ENCODE measurements at regions not wholly inside any gene's neighbourhood (a gene's known extent, or its start where the extent isn't known, plus 50 kb on each side); places are given as distances from the start of the nearest gene placed in this dataset.
"Not testable (repeated sequence)": the region's sequence is repeated elsewhere in the genome, so short reads cannot be mapped to it uniquely, and the experiment has no call there.

GRCh38 chr11:83403691-83404389, 117.7 kb upstream of the CCDC90B start:
- Histone ChIP-seq H3K36me3 (ENCODE audit: insufficient read depth, low read length) (no peaks in the 10 kb centered on the region), H3K27me3 (ENCODE audit: low read length) (no peaks in the 10 kb centered on the region), H3K27ac (ENCODE audit: low read length) (no peak overlapping the region)

GRCh38 chr11:83401506-83402225, 115.5 kb upstream of the CCDC90B start:
- Histone ChIP-seq H3K4me2 (ENCODE audit: low read depth, low read length, poor library complexity, severe bottlenecking) (no peak overlapping the region), H3K9me2 (replicated peaks; ENCODE audit: insufficient read depth, low read length) (no peaks in the 10 kb centered on the region), H3K4me3 (ENCODE audit: low read length) (no peak overlapping the region), H4K20me1 (ENCODE audit: insufficient read depth, low read depth, low read length) (no peaks in the 10 kb centered on the region), H3K27ac (ENCODE audit: low read length) (no peak overlapping the region), H3K4me1 (ENCODE audit: low read length) (peaks cover 7% of the 10 kb centered on the region), H2AFZ (ENCODE audit: low read length) (no peak overlapping the region), H3K9ac (ENCODE audit: low read length) (no peak overlapping the region), H3K79me2 (ENCODE audit: low read length) (no peaks in the 10 kb centered on the region), H3K27me3 (ENCODE audit: low read length) (no peaks in the 10 kb centered on the region), H3K36me3 (ENCODE audit: insufficient read depth, low read length) (no peaks in the 10 kb centered on the region), H3K9me3 (ENCODE audit: low read length) (no peaks in the 10 kb centered on the region)
- peak; percentile 57 for DNase-seq

More at GRCh38 chr11:83403691-83404389, 117.7 kb upstream of the CCDC90B start:
- Histone ChIP-seq H3K4me3 (ENCODE audit: low read length) (no peak overlapping the region), H3K4me2 (ENCODE audit: low read depth, low read length, poor library complexity, severe bottlenecking) (no peak overlapping the region), H3K9me3 (ENCODE audit: low read length) (no peaks in the 10 kb centered on the region), H4K20me1 (ENCODE audit: insufficient read depth, low read depth, low read length) (no peaks in the 10 kb centered on the region), H3K9ac (ENCODE audit: low read length) (no peak overlapping the region), H3K79me2 (ENCODE audit: low read length) (no peaks in the 10 kb centered on the region), H2AFZ (ENCODE audit: low read length) (no peak overlapping the region), H3K4me1 (ENCODE audit: low read length) (peaks cover 7% of the 10 kb centered on the region), H3K9me2 (replicated peaks; ENCODE audit: insufficient read depth, low read length) (no peaks in the 10 kb centered on the region)
- DNase-seq, result no peak

- Histone ChIP-seq H3K79me2 (ENCODE audit: low read length) (no peaks in the 10 kb centered on the region), H2AFZ (ENCODE audit: low read length) (no peak overlapping the region), H3K27me3 (ENCODE audit: low read length) (no peaks in the 10 kb centered on the region), H3K9me3 (ENCODE audit: low read length) (no peaks in the 10 kb centered on the region), H3K27ac (ENCODE audit: low read length) (no peak overlapping the region), H3K36me3 (ENCODE audit: insufficient read depth, low read length) (no peaks in the 10 kb centered on the region), H3K9ac (ENCODE audit: low read length) (no peak overlapping the region), H4K20me1 (ENCODE audit: insufficient read depth, low read depth, low read length) (no peaks in the 10 kb centered on the region), H3K4me3 (ENCODE audit: low read length) (no peak overlapping the region), H3K4me1 (ENCODE audit: low read length) (no peaks in the 10 kb centered on the region), H3K4me2 (ENCODE audit: low read depth, low read length, poor library complexity, severe bottlenecking) (no peak overlapping the region), H3K9me2 (replicated peaks; ENCODE audit: insufficient read depth, low read length) (no peaks in the 10 kb centered on the region)
- no peak for DNase-seq
Observed at GRCh38 chr11:83394331-83394730, 108.2 kb upstream of the CCDC90B start.

- Histone ChIP-seq H3K4me3 (ENCODE audit: low read length) (no peak overlapping the region), H3K9me3 (ENCODE audit: low read length) (no peaks in the 10 kb centered on the region), H3K79me2 (ENCODE audit: low read length) (no peaks in the 10 kb centered on the region), H3K9ac (ENCODE audit: low read length) (no peak overlapping the region), H3K4me1 (ENCODE audit: low read length) (no peaks in the 10 kb centered on the region), H3K9me2 (replicated peaks; ENCODE audit: insufficient read depth, low read length) (no peaks in the 10 kb centered on the region), H4K20me1 (ENCODE audit: insufficient read depth, low read depth, low read length) (no peaks in the 10 kb centered on the region), H3K27me3 (ENCODE audit: low read length) (no peaks in the 10 kb centered on the region), H3K4me2 (ENCODE audit: low read depth, low read length, poor library complexity, severe bottlenecking) (no peak overlapping the region), H3K36me3 (ENCODE audit: insufficient read depth, low read length) (no peaks in the 10 kb centered on the region), H2AFZ (ENCODE audit: low read length) (no peak overlapping the region), H3K27ac (ENCODE audit: low read length) (no peak overlapping the region)
- DNase-seq, result no peak
Observed at GRCh38 chr11:83392556-83392955, 106.4 kb upstream of the CCDC90B start.

GRCh38 chr11:83389975-83390374, 103.8 kb upstream of the CCDC90B start:
- H3K79me2 ChIP-seq (ENCODE audit: low read length), result no peaks in the 10 kb centered on the region
- H3K9ac ChIP-seq (ENCODE audit: low read length), result no peak overlapping the region
- H3K27ac ChIP-seq (ENCODE audit: low read length), result no peak overlapping the region
- no peak overlapping the region for H3K4me2 ChIP-seq (ENCODE audit: low read depth, low read length, poor library complexity, severe bottlenecking)
- no peaks in the 10 kb centered on the region for H3K36me3 ChIP-seq (ENCODE audit: insufficient read depth, low read length)
- no peaks in the 10 kb centered on the region for H3K9me2 ChIP-seq (replicated peaks; ENCODE audit: insufficient read depth, low read length)
- H3K9me3 ChIP-seq (ENCODE audit: low read length), result no peaks in the 10 kb centered on the region
- no peaks in the 10 kb centered on the region for H3K4me1 ChIP-seq (ENCODE audit: low read length)
- H2AFZ ChIP-seq (ENCODE audit: low read length), result no peak overlapping the region
- H3K4me3 ChIP-seq (ENCODE audit: low read length), result no peak overlapping the region
- no peak for DNase-seq
- no peaks in the 10 kb centered on the region for H4K20me1 ChIP-seq (ENCODE audit: insufficient read depth, low read depth, low read length)
- H3K27me3 ChIP-seq (ENCODE audit: low read length), result no peaks in the 10 kb centered on the region

GRCh38 chr11:83383838-83384237, 97.7 kb upstream of the CCDC90B start:
- H3K4me3 ChIP-seq (ENCODE audit: low read length); H3K4me1 ChIP-seq (ENCODE audit: low read length); H3K79me2 ChIP-seq (ENCODE audit: low read length); H3K27me3 ChIP-seq (ENCODE audit: low read length); H3K4me2 ChIP-seq (ENCODE audit: low read depth, low read length, poor library complexity, severe bottlenecking); H2AFZ ChIP-seq (ENCODE audit: low read length); H3K36me3 ChIP-seq (ENCODE audit: insufficient read depth, low read length); DNase-seq; H3K9me3 ChIP-seq (ENCODE audit: low read length); H4K20me1 ChIP-seq (ENCODE audit: insufficient read depth, low read depth, low read length); H3K27ac ChIP-seq (ENCODE audit: low read length); H3K9ac ChIP-seq (ENCODE audit: low read length); H3K9me2 ChIP-seq (replicated peaks; ENCODE audit: insufficient read depth, low read length): not testable (repeated sequence)

GRCh38 chr11:83374311-83374710, 88.1 kb upstream of the CCDC90B start:
- no peaks in the 10 kb centered on the region for H3K9me2 ChIP-seq (replicated peaks; ENCODE audit: insufficient read depth, low read length)
- no peak for DNase-seq

GRCh38 chr11:83371489-83371888, 85.3 kb upstream of the CCDC90B start:
- Histone ChIP-seq H3K36me3 (ENCODE audit: insufficient read depth, low read length) (no peaks in the 10 kb centered on the region), H4K20me1 (ENCODE audit: insufficient read depth, low read depth, low read length) (no peaks in the 10 kb centered on the region), H3K9me3 (ENCODE audit: low read length) (peaks cover 22% of the 10 kb centered on the region), H3K9ac (ENCODE audit: low read length) (no peak overlapping the region), H3K4me2 (ENCODE audit: low read depth, low read length, poor library complexity, severe bottlenecking) (no peak overlapping the region), H3K4me1 (ENCODE audit: low read length) (no peaks in the 10 kb centered on the region), H3K27me3 (ENCODE audit: low read length) (no peaks in the 10 kb centered on the region), H2AFZ (ENCODE audit: low read length) (no peak overlapping the region), H3K79me2 (ENCODE audit: low read length) (no peaks in the 10 kb centered on the region), H3K9me2 (replicated peaks; ENCODE audit: insufficient read depth, low read length) (no peaks in the 10 kb centered on the region), H3K4me3 (ENCODE audit: low read length) (no peak overlapping the region), H3K27ac (ENCODE audit: low read length) (no peak overlapping the region)
- DNase-seq, result no peak

More at GRCh38 chr11:83374311-83374710, 88.1 kb upstream of the CCDC90B start:
- no peak overlapping the region for H3K27ac ChIP-seq (ENCODE audit: low read length)
- no peak overlapping the region for H3K4me3 ChIP-seq (ENCODE audit: low read length)
- H2AFZ ChIP-seq (ENCODE audit: low read length), result no peak overlapping the region
- no peaks in the 10 kb centered on the region for H3K9me3 ChIP-seq (ENCODE audit: low read length)
- no peaks in the 10 kb centered on the region for H3K36me3 ChIP-seq (ENCODE audit: insufficient read depth, low read length)
- no peaks in the 10 kb centered on the region for H3K4me1 ChIP-seq (ENCODE audit: low read length)
- H3K4me2 ChIP-seq (ENCODE audit: low read depth, low read length, poor library complexity, severe bottlenecking), result no peak overlapping the region
- H3K27me3 ChIP-seq (ENCODE audit: low read length), result no peaks in the 10 kb centered on the region
- H4K20me1 ChIP-seq (ENCODE audit: insufficient read depth, low read depth, low read length), result no peaks in the 10 kb centered on the region
- no peak overlapping the region for H3K9ac ChIP-seq (ENCODE audit: low read length)
- H3K79me2 ChIP-seq (ENCODE audit: low read length), result no peaks in the 10 kb centered on the region
